ENCODE measurements at regions not wholly inside any gene's neighbourhood (a gene's known extent, or its start where the extent isn't known, plus 50 kb on each side); places are given as distances from the start of the nearest gene placed in this dataset.
A peak's percentile ranks its signal among the peaks of the same experiment; 100 is the strongest.

GRCh38 chr5:145245354-145245753 lies 589.8 kb downstream of the PRELID2 start:
- TF ChIP-seq CTCF (IDR thresholded peaks at IDR 0.05; ENCODE audit: low read depth, low read length, missing control alignments) = no peak
- no peak overlapping the region for H3K4me3 ChIP-seq (ENCODE audit: low read depth, low read length)
- in situ Hi-C loops (cut with HindIII; ENCODE audit: low pct_ligation_motif_present, low sequenced_read_pairs) = no loop called here
- peak; percentile 44 for DNase-seq
- no peaks in the 10 kb centered on the region for H3K36me3 ChIP-seq (replicated peaks)
- H3K27me3 ChIP-seq (replicated peaks) = no peaks in the 10 kb centered on the region
- H3K27ac ChIP-seq = peak overlapping the region; percentile 85

GRCh38 chr5:145244788-145245187 lies 590.4 kb downstream of the PRELID2 start:
- TF ChIP-seq CTCF (IDR thresholded peaks at IDR 0.05; ENCODE audit: low read depth, low read length, missing control alignments) = no peak
- peak overlapping the region; percentile 85 for H3K27ac ChIP-seq
- no peaks in the 10 kb centered on the region for H3K36me3 ChIP-seq (replicated peaks)
- no peaks in the 10 kb centered on the region for H3K27me3 ChIP-seq (replicated peaks)
- in situ Hi-C loops (cut with HindIII; ENCODE audit: low pct_ligation_motif_present, low sequenced_read_pairs) = no loop called here
- no peak for DNase-seq
- H3K4me3 ChIP-seq (ENCODE audit: low read depth, low read length) = no peak overlapping the region

- no peak for DNase-seq
- no peaks in the 10 kb centered on the region for H3K36me3 ChIP-seq (replicated peaks)
- H3K27ac ChIP-seq = peak overlapping the region; percentile 36
- in situ Hi-C loops (cut with HindIII; ENCODE audit: low pct_ligation_motif_present, low sequenced_read_pairs) = no loop called here
- no peak for TF ChIP-seq CTCF (IDR thresholded peaks at IDR 0.05; ENCODE audit: low read depth, low read length, missing control alignments)
- H3K4me3 ChIP-seq (ENCODE audit: low read depth, low read length) = no peak overlapping the region
- H3K27me3 ChIP-seq (replicated peaks) = no peaks in the 10 kb centered on the region
These were observed 590.9 kb downstream of the PRELID2 start for GRCh38 chr5:145244251-145244650.

- Histone ChIP-seq H3K27ac (no peak overlapping the region), H3K36me3 (replicated peaks) (no peaks in the 10 kb centered on the region), H3K27me3 (replicated peaks) (no peaks in the 10 kb centered on the region), H3K4me3 (ENCODE audit: low read depth, low read length) (no peak overlapping the region)
- no peak for TF ChIP-seq CTCF (IDR thresholded peaks at IDR 0.05; ENCODE audit: low read depth, low read length, missing control alignments)
- in situ Hi-C loops (cut with HindIII; ENCODE audit: low pct_ligation_motif_present, low sequenced_read_pairs) = no loop called here
- no peak for DNase-seq
These were observed 592.1 kb downstream of the PRELID2 start for GRCh38 chr5:145243016-145243415.

- no peak for TF ChIP-seq CTCF (IDR thresholded peaks at IDR 0.05; ENCODE audit: low read depth, low read length, missing control alignments)
- H3K27me3 ChIP-seq (replicated peaks) = no peaks in the 10 kb centered on the region
- H3K27ac ChIP-seq = no peak overlapping the region
- no peak for DNase-seq
- no peak overlapping the region for H3K4me3 ChIP-seq (ENCODE audit: low read depth, low read length)
- no peaks in the 10 kb centered on the region for H3K36me3 ChIP-seq (replicated peaks)
- in situ Hi-C loops (cut with HindIII; ENCODE audit: low pct_ligation_motif_present, low sequenced_read_pairs) = no loop called here
These were observed 592.6 kb downstream of the PRELID2 start for GRCh38 chr5:145242551-145242950.

GRCh38 chr5:145237843-145238242 lies 597.3 kb downstream of the PRELID2 start:
- H3K36me3 ChIP-seq (replicated peaks) = no peaks in the 10 kb centered on the region
- peak; percentile 74 for TF ChIP-seq CTCF (IDR thresholded peaks at IDR 0.05; ENCODE audit: low read depth, low read length, missing control alignments)
- no peak overlapping the region for H3K4me3 ChIP-seq (ENCODE audit: low read depth, low read length)
- H3K27me3 ChIP-seq (replicated peaks) = no peaks in the 10 kb centered on the region
- DNase-seq = peak; percentile 53
- in situ Hi-C loops (cut with HindIII; ENCODE audit: low pct_ligation_motif_present, low sequenced_read_pairs) = no loop called here
- H3K27ac ChIP-seq = no peak overlapping the region
